GM21515 (cell line): ENCODE measurements at regions not wholly inside any gene's neighbourhood (a gene's known extent, or its start where the extent isn't known, plus 50 kb on each side); places are given as distances from the start of the nearest gene placed in this dataset.

Experiments
- ATAC-seq: cut with Tn5 transposase; IDR thresholded peaks from one replicate; pipeline ENCODE4 v1.9.1; 2021; ENCODE audit not compliant: unreplicated experiment

DNA sequence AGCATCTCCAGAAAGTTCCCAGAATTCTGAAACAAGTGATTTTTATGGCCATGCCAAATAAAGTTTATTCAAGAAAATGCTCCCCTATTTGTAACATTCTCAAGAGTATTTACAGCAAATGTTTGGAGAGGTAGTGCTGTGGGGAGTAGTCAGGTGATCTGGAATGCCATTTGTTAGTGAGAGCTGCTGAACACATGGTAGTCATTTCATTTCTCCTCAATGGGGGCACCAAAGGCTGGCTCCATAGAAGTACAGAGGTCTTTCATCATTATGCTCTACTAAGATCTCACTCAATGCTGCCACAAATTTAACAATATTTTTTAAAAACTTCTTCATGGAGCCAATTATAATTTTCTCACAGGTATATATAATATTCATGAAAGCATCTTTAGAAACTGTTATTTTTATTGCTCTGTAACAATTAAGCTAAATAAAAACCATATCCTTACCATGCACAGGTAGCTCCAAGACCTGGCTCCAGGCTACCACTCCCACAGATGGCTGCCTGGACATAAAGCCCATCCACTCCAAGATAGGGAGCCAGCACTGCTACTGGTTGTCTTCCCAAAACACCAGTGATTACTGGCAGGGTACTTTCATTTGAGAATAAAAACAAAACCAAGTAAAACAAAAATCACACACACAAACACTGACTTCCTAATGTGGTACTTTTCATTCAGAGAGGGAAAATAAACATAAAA lies 200.8 kb downstream of the PLK2 start:
- no peak for ATAC-seq

DNA sequence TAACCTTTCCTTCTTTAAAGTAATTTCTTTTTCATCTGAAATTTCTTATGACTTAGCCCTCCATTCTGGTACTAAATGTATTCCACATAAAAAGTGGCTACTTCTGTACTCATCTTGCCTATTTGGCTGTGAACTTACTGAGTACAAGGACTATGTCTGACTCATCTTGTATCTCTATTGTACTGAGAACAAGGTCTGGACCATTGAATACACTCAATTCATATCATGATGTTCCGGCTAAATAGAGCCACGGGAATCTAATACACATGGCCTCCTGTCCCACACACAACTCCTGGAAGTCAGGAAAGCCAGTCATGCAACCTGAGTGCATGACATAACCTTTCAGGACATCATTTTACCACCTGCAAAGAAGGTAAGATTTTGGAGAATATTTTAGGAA lies 203.9 kb downstream of the PLK2 start:
- no peak for ATAC-seq

DNA sequence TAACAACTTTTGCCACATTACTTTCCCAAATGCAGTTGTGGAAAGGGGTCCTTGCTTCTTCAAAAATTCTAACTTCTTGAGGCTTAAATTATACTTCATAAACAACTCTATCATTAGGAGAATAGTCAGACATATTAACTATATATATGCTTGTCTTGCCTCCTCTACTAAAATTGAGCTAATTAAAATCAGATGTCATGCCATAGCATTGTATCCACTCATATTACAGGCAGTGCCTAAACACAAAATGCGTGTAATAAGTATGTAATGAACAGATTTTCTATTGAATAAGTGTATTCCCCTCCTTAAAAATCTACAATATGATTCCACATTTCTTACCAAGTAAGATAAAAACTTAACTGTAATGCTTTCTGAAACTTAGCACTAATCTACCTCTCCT lies 204.5 kb downstream of the PLK2 start:
- no peak for ATAC-seq

DNA sequence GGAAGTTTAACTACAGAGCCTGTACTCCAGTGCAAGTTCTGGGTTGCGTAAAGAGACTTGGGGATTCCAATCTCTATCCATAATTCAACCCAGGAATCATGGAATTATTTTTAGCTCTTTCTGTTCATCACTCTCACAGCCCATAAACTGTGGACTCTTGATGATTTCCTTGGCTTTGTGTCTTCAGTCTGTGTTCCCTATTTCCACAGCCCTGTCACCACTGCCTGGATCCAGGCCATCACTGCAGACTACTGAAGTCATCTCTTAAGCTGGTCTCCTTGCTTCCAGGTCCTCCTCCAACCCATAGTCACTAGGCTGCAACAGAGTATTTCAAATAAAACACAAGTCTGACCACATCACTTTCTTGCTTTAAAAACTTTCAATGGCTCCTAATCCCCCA lies 211.7 kb downstream of the PLK2 start:
- no peak for ATAC-seq

DNA sequence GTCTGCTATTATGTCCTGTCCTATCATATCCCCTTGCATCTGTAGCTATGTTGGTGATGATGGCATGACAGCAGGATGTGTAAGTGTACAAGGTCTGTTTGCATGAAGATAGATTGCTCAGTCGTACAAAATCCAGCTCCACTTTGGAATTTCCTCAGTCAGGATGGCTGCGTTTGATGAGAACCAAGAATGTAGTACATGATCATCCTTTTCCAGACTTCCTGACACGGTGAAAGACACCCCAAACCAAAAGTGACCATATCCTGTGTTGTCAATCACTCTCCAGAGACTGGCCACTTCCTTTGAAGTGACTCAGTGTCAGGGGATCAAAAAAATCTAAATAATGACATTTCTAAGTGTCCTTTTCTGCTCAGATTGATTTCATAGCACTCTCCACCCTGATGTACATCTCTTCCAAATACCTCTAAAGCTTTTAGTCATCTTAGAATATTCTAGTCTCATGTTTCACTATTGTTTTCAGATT lies 213.4 kb downstream of the PLK2 start:
- ATAC-seq = no peak

DNA sequence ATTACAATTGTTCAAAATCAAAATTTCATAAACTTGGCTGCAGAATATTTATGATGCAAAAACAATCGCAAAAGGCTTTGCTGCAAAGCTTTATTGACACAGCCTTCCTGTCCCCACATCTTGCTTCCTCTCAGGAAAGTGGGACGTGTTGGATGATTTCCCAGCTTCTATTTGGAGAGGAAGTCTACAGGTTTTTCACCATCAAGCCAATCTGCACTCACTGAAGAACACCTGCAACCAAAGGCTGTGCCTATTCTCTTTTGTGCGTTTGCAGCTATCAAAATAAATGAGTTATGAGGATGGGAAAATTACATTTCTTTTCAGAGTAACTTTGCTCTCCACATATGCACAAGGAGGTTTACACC lies 214.4 kb downstream of the PLK2 start:
- no peak for ATAC-seq

DNA sequence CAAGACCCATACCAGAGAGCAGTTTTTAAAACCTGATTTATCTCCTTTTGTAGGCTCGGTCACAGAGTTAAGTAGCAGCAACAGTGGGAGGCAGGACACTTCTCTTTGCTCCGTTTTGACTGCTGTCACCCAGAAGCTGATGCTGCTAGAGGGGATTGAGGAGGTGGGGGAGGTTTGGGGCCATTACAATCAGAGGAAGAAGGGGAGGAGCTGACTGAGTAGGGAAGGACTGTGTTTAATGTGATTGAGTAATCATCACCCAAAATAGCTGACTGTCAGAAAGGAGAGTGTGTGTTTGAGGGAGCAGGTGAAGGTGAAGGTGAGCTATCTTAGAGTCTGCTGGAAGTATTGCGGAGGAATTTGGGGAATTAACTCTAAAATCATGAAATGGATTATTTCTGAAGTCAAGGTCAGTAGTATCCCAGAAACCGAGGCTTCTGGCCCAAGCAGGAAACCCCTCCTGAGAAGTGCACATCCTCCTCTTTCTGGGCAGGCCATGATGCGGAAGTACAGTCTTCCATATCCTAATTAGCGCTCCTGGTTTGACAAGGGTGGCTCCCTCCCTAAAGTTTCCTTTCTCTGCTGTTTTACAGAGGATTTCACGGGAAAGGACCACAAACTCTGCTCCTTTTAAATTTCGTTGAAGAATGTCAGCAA lies 214.9 kb downstream of the PLK2 start:
- no peak for ATAC-seq

DNA sequence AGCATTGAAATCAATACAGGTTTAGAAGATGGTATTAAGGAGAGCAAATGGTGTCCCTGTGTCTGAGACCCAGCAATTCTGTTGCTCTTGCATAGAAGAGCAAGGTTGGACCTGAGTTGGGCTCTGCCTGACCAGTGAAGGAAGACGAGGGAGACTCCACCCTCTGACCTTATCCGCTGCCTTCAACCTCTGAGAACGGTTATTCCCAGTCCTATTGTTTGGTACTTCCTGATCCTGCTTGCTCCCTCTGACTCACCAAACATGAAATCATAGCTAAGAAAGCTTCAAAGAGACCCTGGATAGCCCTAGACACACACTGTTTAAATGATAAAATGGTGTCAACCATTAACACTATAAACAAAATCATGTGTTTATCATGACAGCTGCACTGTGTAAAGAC lies 218.5 kb downstream of the PLK2 start:
- ATAC-seq = no peak

DNA sequence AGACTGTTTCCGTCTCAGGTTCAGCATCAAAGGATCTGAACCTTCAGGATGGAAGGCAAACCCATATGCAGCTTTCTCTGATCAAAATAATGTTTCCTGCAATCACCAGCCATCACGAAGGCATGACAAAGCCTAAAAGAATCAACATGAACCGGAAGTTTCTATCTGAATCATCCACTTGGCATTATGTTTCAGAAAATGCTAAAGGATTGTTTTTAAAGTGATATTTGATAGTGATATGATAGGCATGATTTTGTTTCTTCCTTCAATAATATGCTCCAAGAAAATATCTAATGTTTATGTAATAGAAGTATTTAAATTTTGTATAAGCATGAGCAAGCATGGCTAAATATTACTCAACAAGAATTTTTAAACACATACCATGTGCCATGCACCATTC lies 219.6 kb downstream of the PLK2 start:
- no peak for ATAC-seq

DNA sequence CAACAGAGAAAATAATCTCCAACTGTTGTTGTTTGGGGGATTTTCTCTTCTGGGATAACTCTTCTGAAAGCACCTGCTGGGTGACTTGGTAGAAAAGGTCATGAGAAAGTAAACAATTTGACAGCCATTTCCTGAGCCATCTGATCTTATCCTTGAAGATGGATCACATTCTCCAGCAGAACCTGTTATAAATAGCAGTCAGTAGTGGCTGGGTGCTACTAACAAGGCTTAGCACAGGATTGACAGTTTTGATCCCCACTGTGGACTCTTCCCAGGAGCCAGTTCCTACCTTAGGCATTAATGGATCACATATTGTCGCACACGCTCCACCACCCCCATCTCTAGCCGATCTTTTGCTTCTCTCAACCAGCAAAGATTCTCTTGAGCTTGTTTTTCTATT lies 220.2 kb downstream of the PLK2 start:
- no peak for ATAC-seq

DNA sequence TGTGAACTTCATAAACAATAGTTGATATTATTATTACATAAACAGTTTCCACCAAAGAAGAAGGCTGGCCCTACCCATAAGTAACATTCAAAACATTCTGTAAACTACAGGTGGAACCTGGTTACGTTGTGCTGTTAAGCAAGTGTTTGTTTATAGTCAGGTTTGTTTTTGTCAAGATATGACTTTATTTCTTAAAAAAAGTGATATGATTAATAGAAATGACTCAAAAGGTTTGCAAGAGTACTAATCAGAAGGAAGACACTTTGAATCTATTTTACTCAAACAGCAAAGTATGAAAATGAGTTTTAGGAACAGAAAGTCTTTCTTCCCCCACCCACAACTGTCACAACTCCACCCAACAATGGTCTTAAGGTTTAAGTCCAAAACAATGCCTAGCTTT lies 220.8 kb downstream of the PLK2 start:
- ATAC-seq = no peak

DNA sequence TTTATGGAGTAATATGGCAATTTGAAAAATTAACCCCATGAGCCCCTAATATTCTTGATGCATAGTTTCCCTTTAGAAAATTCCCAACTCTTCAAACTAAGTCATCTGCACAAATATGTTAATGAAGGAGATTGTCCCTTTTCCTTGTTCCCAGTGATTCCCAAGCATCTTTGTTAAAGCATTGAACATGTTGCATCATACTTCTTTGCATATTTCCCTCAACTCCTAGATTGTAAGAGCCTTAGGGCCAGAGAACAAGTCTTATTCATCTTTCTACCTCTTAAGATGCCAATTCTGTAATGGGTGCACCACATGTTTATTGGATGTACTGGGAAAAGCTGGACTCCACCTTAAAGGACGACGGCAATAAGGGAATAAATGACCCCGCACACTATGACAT lies 223.4 kb downstream of the PLK2 start:
- ATAC-seq = no peak

DNA sequence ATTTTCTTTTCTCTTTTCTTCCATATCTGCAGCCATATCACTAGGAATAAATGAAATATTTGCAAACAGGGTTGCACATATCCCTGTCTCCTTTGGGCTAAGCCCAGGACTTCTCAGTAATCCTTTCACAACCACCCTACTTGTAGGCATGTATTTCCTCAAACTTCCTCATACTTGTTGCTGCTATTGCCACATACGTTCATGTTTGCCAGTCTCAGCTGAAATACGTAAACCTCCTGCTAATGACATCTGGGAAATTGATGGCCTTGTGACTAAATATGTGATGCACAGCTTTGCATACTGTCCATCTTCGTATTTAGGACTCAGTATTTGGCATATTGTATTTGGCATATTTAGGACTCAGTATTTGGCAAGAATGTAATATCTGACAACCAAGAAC lies 224.6 kb downstream of the PLK2 start:
- ATAC-seq = no peak

DNA sequence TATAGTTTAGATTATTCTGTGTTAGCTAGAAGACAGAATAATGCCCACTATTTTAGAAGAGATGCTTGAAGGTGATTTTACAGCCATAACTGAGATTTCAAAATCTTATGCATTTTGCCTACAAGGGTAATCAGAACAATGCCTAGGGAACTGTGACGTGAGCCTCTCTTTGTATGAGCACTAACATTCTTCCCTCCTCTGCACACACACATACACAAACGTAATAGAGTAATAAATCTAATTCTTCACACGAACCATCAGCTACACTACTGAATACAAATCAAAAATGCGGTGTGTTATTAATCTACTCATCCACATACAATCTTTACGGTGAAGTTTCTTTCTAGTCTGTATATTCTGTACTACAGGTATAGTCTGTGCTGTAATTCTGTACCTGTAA lies 227.8 kb downstream of the PLK2 start:
- ATAC-seq = no peak

DNA sequence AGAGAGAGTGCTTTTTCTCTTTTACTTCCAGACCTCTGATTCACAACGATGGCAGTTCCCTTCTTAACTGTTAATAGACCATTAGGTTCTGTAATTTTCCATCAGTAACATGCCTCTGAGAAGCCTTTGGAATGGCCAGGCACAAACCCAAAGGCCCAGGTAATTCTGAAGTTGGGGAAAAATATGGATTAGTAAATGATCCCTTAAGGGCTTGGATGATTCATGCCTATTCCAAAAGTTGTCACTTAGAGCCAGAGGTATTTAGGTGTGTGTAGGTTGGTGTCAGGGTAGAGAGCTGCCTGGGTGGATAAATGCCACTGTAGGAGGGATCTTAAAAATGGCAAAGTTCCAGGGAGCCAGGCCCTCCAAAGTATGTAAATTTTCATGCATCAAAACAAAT lies 228.8 kb downstream of the PLK2 start:
- ATAC-seq = no peak

DNA sequence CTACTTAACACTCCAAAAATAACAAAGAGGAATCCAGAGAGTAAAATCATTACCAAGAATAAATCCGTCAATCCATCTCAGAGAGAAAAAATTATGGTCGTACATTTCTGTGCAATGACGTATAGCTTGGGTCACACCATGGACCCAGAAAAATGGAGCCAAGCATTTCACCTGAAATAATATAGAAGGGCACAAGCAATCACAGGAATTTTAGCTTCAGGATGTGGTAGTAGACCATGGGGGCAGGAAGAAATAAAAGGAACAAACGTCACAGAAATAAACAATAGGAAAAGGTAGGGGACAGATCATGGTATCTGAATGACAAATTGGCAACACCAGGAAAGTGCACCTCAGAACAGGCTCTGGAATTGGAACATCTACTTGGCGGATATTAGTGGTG lies 231.0 kb downstream of the PLK2 start:
- no peak for ATAC-seq

DNA sequence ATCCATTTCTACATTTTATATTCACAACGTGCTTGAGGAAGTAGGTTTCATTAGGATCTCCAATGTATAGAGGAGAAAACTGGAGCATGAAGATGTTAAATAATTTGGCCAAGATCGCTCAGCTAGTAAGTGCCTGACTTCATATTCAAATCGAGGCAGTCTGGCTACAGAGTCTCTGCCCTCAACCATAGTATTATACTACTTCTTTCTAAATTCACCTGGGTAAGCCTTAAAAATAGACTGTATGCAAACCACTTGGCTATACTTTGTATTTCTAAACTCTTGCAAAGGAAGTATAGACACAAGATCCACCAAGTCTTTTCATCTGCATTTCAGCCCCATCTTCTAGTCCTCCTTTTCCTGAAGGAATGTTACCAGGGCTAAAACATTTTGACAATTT lies 232.0 kb downstream of the PLK2 start:
- ATAC-seq = no peak

DNA sequence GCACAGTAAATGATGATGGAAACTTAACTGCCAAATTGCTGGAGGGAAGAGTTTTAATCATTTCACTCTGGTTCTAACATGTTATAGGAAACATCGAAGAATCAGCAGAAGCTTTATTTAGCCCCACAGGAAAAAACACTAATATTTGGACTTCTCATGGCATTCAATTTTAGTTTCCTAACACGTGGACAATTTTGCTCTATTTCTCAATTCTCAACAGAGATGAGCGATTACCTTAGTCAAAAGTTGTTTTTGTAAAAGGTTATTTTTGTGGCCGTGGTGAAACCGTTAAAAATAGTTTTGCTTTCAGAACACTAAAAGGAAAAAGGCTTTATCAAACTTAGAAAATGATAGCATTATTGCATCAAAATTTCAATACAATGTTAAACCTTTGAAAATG lies 235.2 kb downstream of the PLK2 start:
- no peak for ATAC-seq

DNA sequence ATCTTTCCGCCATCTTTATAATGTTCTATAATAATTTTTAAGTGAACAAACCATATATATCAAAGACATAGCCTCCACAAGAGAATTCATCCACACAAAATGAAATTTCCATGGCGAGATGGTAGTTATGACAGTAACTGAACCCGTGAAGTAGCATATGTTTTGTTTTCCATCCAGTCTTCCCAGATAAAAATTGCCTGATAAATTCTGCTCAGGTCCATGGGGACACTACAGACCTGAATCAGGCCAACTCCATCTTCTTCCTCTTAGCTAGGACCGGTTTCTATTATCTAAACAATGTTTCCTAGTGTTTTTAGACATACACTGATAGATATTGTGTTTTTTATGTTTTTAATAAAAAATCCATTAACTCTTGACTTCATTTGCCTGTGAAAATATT lies 235.7 kb downstream of the PLK2 start:
- no peak for ATAC-seq

DNA sequence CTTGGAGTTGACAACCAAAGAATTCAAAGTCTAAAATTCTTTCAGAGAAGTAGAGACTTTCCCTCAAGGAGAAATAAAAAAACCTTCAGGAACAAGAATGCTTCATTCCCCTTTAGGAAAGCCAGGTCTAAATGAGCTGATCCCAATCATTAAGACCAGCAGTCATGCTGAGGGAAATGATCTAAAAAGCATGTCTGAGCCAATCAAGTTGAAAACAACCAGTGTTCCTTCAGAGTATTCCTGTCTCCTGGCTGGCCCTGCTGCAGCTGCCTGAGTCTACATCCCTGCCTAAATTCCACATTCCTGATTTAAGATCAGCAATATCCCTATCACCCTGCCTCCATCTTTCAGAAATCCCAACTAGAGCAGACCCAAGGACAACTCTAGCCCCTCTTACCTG lies 244.5 kb downstream of the PLK2 start:
- ATAC-seq = no peak

DNA sequence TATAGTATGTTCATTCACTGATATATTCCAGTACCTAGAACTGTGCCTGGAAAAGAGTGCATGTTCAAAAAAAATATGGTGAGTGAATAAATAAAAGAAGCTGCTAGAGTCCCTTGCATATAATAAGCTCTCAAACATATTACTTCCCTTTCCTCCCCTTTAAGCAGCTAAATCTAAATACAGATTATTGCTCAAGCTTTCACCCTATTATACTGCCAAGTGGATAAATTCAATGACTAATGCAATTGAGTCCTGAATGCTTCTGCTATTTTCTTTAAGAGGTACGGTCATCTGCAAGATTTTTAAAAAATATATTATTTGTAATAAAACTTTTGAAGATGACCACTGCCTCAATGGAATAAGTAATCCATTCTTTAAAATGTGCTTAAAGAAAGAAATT lies 248.4 kb downstream of the PLK2 start:
- ATAC-seq = no peak

DNA sequence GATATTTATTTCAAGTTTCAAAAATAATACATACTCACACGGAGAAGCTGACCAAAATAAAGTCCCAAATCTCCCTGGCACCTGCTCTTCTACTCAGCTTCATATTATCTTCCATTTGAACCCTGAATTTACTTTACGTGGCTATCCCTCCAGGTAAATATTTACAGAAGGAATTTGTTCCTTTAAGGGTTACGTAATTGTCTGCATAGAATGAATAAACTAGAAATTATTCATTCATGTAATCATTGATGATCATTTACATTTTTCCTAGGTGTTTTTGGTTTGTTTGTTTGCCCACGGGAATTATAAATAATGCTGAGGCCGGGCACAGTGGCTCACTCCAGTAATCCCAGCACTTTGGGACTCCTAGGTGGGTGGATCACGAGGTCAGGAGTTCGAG lies 251.2 kb downstream of the PLK2 start:
- no peak for ATAC-seq

DNA sequence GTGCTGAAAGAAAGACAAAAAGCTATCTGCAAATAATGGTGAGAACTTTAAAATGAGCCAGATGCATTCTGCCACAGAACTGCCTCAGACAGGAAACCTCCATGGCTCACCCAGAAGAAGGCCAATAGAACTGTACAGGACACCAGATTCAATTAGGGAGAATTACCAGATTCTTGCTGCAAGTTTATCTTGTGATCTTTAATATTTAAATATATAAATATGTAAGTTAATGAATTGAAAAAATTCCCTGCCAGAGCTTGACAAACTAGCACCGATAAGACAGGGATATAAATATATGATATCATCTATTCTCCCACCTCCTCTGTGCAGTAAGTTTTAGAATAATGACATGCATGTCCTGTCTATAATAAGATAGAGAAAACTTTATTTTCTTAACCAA lies 252.8 kb downstream of the PLK2 start:
- ATAC-seq = no peak
